ENCODE measurements at regions not wholly inside any gene's neighbourhood (a gene's known extent, or its start where the extent isn't known, plus 50 kb on each side); places are given as distances from the start of the nearest gene placed in this dataset.

DNA sequence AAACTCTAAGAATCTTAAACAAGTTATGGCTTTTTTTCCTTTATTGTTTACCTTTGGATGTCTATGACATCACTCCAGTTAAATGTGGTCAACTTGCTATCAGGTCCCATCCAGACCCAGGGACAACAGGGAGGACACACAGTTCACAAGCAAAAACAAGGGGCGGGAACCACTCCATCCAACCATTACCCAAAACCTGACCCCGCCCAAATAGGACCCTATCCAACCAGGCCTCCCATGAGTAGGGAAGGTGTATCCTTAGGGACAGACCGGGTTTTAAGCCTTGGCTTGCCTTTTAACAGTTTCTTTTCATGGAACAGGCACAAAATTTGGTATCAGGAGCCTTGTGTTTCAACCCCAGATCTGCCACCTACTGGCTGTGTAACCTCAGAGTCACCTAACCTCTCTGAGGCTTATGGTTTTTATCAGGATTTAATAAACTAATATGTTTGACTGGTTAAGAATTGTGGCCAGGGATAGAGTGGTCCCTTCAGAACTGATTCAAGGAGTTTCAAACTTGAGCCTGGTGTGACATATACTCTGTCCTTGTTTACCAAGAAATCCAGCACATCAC is 127.7 kb upstream of the RAD23B start:
- DNase-seq, result no peak
- Mint-ChIP-seq H3K36me3 (ENCODE audit: insufficient read depth in 2 of 2) (peaks cover 0 to 3% of the 10 kb centered on the region in 2 donors), H3K4me3 (no peak overlapping the region), H3K27me3 (ENCODE audit: low read depth) (peaks cover 10% of the 10 kb centered on the region), H3K9me3 (peaks cover 0 to 3% of the 10 kb centered on the region in 2 donors), H3K4me1 (ENCODE audit: low read depth) (no peaks in the 10 kb centered on the region), H3K27ac (no peak overlapping the region)
- no peak for ATAC-seq (replicated peaks in 1 of 2)

DNA sequence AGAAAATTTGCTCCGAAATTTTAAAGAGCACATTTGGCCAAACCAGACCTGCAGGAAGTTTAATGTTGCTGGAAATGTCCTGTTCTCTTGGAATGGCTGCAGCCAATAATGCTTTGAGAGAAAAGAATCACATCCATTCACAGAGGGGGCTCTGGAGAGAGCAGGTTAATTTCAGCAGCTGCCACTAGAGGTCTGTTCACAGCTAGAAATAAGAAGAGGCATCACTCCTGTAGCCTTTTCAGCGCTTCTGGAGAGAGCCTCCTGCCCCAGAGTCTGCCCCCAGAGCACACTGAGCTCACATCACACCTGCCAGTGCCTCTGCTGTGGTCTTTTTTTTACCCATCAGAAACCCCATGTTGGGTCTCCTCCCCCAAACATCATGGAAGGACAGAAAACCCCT is 124.8 kb upstream of the RAD23B start:
- ATAC-seq (replicated peaks in 1 of 2) (no peak), DNase-seq (no peak)
- Mint-ChIP-seq H3K4me1 (ENCODE audit: low read depth) (no peaks in the 10 kb centered on the region), H3K36me3 (ENCODE audit: insufficient read depth in 2 of 2) (no peaks in the 10 kb centered on the region), H3K4me3 (no peak overlapping the region), H3K9me3 (no peaks in the 10 kb centered on the region), H3K27ac (no peak overlapping the region), H3K27me3 (ENCODE audit: low read depth) (peaks cover 10% of the 10 kb centered on the region)

DNA sequence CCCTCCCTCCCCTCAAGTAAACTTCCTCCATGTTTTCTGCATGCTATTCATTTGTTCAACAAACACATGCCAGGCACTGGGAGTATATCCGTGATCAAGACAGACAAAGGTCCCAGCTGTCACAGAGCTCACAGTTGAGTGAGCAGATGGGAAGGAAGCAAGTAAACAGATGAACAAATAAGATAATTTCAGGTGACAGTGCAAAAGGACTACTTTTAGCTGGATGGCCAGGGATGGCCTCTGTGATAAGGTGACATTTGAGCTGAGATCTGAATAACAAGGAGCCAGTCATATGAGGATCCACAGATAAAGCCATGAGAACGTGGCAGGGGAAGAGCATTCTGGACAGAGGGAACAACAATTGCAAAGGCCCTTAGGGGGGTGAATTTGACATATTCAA is 121.7 kb upstream of the RAD23B start:
- H3K4me3 Mint-ChIP-seq, result no peak overlapping the region
- peaks cover 15% of the 10 kb centered on the region for H3K27me3 Mint-ChIP-seq (ENCODE audit: low read depth)
- DNase-seq (no peak), ATAC-seq (replicated peaks in 1 of 2) (no peak)
- no peaks in the 10 kb centered on the region for H3K36me3 Mint-ChIP-seq (ENCODE audit: insufficient read depth in 2 of 2)
- H3K9me3 Mint-ChIP-seq, result no peaks in the 10 kb centered on the region
- no peaks in the 10 kb centered on the region for H3K4me1 Mint-ChIP-seq (ENCODE audit: low read depth)
- H3K27ac Mint-ChIP-seq, result no peak overlapping the region

DNA sequence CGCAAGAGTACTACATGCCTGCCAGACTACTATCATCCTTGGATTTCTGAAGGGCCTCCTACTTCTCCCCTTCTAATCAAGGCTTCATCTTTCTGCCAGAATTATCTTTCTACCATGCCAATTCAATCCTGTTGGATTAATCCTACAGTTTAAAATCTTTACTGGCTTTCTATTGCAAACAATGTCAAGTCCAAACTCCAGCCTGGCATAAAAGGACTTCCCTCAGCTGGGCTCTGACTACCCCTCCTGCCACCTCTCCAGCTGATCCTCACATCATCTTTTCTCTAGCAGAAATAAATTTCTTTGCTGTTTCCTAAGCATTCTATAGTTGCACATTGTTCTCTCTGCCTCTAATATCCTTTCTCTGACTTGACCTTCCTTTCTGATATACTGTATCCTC is 119.7 kb upstream of the RAD23B start:
- no peaks in the 10 kb centered on the region for H3K4me1 Mint-ChIP-seq (ENCODE audit: low read depth)
- DNase-seq (no peak), ATAC-seq (replicated peaks in 1 of 2) (no peak)
- no peaks in the 10 kb centered on the region for H3K9me3 Mint-ChIP-seq
- H3K4me3 Mint-ChIP-seq, result no peak overlapping the region
- no peaks in the 10 kb centered on the region for H3K36me3 Mint-ChIP-seq (ENCODE audit: insufficient read depth in 2 of 2)
- no peak overlapping the region for H3K27ac Mint-ChIP-seq
- H3K27me3 Mint-ChIP-seq (ENCODE audit: low read depth), result peaks cover 6% of the 10 kb centered on the region

- H3K9me3 Mint-ChIP-seq, result no peaks in the 10 kb centered on the region
- DNase-seq (no peak), ATAC-seq (replicated peaks in 1 of 2) (no peak)
- no peak overlapping the region for H3K27ac Mint-ChIP-seq
- H3K4me1 Mint-ChIP-seq (ENCODE audit: low read depth), result peaks cover 29% of the 10 kb centered on the region
- H3K27me3 Mint-ChIP-seq (ENCODE audit: low read depth), result peaks cover 11% of the 10 kb centered on the region
- no peak overlapping the region for H3K4me3 Mint-ChIP-seq
- no peaks in the 10 kb centered on the region for H3K36me3 Mint-ChIP-seq (ENCODE audit: insufficient read depth in 2 of 2)
Observed at GRCh38 chr9:107169796-107170195, 113.3 kb upstream of the RAD23B start.

DNA sequence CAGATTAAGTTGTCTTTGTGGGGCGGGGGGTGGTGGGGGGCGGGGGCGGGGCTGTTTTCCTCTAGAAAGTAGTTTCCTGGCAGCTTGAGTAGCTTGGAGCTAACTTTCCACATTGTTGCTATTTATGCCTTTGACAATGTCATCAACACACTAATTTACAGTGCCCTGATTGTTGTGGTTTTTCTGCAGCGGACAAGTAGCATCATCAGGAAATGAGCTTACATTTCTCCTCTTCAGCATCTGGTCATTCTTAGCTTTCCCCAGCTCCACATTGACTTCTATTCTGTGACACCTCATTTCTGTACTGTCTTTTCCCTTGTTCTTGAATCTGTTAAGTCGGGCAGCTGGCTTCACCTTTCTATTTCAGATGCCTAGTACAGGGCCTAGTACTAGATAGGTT is 112.3 kb upstream of the RAD23B start:
- Mint-ChIP-seq H3K4me3 (no peak overlapping the region), H3K27ac (no peak overlapping the region), H3K36me3 (ENCODE audit: insufficient read depth in 2 of 2) (no peaks in the 10 kb centered on the region), H3K27me3 (ENCODE audit: low read depth) (peaks cover 11% of the 10 kb centered on the region), H3K4me1 (ENCODE audit: low read depth) (peaks cover 34% of the 10 kb centered on the region), H3K9me3 (no peaks in the 10 kb centered on the region)
- ATAC-seq (replicated peaks in 1 of 2), result no peak
- no peak for DNase-seq

DNA sequence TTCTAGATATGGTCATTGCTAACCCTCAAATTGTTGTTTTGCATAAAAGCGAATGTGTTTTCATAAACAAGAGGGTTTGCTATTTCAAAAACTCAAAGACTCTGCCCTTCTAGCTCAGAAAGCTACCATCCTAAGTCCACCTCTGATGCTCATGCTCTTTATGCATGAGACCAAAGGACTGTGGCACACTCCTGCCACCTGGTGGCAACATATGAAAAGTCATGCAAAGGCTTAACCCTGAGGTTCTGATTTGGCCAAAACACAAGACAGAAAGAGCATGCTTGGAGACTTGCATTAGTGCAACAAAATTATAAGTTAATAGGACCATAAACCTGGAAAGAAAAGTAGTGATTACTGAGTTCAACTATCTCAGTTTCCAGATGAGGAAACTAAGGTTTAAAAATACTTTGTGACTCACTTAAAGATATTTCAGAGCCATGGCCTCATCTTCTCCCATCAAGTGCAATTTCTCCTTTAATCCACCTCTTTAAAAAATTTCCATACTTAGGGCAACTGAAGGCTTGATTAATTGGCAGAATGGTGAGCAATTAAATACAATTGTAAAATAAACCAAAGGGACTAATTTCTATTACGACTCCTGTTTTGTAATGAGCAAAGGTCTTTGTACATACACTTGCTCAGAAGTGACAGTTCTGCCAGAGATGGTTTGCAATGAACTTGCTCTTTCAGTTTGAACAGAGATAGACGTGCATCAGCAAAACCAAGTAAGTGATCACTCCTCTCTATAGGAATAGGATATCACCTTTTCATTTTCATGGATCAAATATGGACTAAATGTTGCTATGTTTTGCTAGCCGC is 110.7 kb upstream of the RAD23B start:
- Mint-ChIP-seq H3K4me1 (ENCODE audit: low read depth) (peaks cover 34% of the 10 kb centered on the region), H3K27me3 (ENCODE audit: low read depth) (peaks cover 14% of the 10 kb centered on the region), H3K36me3 (ENCODE audit: insufficient read depth in 2 of 2) (no peaks in the 10 kb centered on the region), H3K4me3 (peak overlapping the region; percentile 12 to 74), H3K27ac (peak overlapping the region; percentile 43), H3K9me3 (no peaks in the 10 kb centered on the region)
- DNase-seq (peak; percentile 67 to 72), ATAC-seq (replicated peaks in 1 of 2) (peak; percentile 41 to 50)

GRCh38 chr9:107172979-107173347 is 110.1 kb upstream of the RAD23B start:
- Mint-ChIP-seq H3K9me3 (no peaks in the 10 kb centered on the region), H3K27me3 (ENCODE audit: low read depth) (peaks cover 19% of the 10 kb centered on the region), H3K4me1 (ENCODE audit: low read depth) (peaks cover 34% of the 10 kb centered on the region), H3K36me3 (ENCODE audit: insufficient read depth in 2 of 2) (no peaks in the 10 kb centered on the region), H3K4me3 (peak overlapping the region; percentile 12 to 74), H3K27ac (peak overlapping the region; percentile 43)
- peak; percentile 25 to 30 for DNase-seq
- peak; percentile 67 to 69 for ATAC-seq (replicated peaks in 1 of 2)

DNA sequence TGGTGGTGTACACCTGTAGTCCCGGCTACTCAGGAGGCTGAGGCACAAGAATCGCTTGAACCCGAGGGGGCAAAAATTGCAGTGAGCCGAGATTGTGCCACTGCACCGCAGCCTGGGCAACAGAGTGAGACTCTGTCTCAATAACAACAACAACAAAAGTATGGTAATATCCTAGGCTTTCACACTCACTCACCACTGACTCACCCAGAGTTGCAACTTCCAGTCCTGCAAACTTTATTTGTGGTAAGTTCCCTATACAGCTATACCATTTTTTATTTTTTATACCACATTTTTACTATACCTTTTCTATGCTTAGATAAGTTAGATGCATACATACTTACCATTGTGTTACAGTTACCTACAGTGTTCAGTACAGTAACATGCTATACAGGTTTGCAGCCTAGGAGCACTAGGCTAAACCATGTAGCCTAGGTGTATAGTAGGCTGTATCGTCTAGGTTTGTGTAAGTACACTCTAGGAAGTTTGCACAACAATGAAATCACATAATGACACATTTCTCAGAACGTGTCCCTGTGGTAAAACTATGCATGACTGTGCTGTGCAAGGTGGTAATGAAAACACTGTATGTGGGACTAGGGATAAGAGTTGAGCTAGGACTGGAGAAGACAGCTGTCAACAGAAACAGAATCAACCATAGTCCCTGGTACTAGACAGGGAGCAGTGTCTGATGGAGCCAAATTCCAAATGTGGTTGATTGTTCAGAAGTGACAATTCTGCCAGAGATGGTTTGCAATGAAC is 109.5 kb upstream of the RAD23B start:
- H3K36me3 Mint-ChIP-seq (ENCODE audit: insufficient read depth in 2 of 2), result no peaks in the 10 kb centered on the region
- ATAC-seq (replicated peaks in 1 of 2) (peak; percentile 77 to 78), DNase-seq (peak; percentile 19 to 24)
- H3K27ac Mint-ChIP-seq, result peak overlapping the region; percentile 95
- H3K4me3 Mint-ChIP-seq, result peak overlapping the region; percentile 44 to 74
- peaks cover 34% of the 10 kb centered on the region for H3K4me1 Mint-ChIP-seq (ENCODE audit: low read depth)
- no peaks in the 10 kb centered on the region for H3K9me3 Mint-ChIP-seq
- peaks cover 24% of the 10 kb centered on the region for H3K27me3 Mint-ChIP-seq (ENCODE audit: low read depth)

DNA sequence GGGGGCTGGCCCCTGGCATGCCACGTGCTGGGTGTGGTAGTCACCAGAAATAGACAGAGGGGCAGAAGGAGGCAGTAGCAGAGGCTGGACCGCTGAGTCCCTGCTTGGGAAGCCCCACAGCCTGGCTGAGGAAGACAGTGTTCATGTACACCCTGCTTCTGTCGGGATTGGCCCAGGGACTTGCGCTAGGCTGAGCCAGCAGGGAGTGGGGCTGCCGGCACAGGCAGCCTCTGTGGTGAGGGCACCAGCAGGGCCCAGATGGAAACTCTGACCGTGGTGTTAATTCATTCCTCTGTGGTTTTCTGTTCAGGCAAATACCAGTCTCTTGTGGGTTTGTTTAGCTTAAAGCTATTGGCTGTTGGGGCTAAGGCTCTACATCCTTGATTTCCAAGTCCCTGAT is 108.6 kb upstream of the RAD23B start:
- H3K4me1 Mint-ChIP-seq (ENCODE audit: low read depth), result peaks cover 34% of the 10 kb centered on the region

DNA sequence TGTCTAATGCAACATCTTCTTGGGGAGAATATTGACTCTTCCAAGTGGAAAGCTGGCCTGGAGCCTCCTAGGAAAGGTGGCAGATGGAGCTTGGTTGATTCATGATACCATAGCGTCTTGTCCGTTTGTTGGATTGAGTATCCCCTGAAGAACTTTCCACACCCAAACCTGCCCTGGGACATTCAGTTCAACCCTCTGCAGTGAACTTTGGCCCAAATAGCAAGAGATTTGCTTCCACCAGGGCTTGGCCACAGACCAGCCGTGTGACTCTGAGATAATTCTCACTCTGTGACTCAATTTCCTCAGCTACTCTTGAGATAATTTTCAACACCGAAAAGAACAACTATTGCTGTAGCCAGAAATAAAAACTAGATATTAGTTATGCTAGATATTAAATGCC is 108.0 kb upstream of the RAD23B start:
- Mint-ChIP-seq H3K36me3 (ENCODE audit: insufficient read depth in 2 of 2) (no peaks in the 10 kb centered on the region), H3K27ac (no peak overlapping the region), H3K27me3 (ENCODE audit: low read depth) (peaks cover 31% of the 10 kb centered on the region), H3K4me3 (no peak overlapping the region), H3K4me1 (ENCODE audit: low read depth) (peaks cover 34% of the 10 kb centered on the region), H3K9me3 (no peaks in the 10 kb centered on the region)
- DNase-seq, result no peak
- ATAC-seq (replicated peaks in 1 of 2), result no peak

More for the DNA sequence above, 108.6 kb upstream of the RAD23B start:
- no peak overlapping the region for H3K27ac Mint-ChIP-seq
- no peaks in the 10 kb centered on the region for H3K9me3 Mint-ChIP-seq
- peaks cover 27% of the 10 kb centered on the region for H3K27me3 Mint-ChIP-seq (ENCODE audit: low read depth)
- DNase-seq (peak; percentile 20 to 35), ATAC-seq (replicated peaks in 1 of 2) (peak; percentile 15 to 33)
- H3K36me3 Mint-ChIP-seq (ENCODE audit: insufficient read depth in 2 of 2), result no peaks in the 10 kb centered on the region
- H3K4me3 Mint-ChIP-seq, result peak overlapping the region in 1 of 2 donors; percentile 74

DNA sequence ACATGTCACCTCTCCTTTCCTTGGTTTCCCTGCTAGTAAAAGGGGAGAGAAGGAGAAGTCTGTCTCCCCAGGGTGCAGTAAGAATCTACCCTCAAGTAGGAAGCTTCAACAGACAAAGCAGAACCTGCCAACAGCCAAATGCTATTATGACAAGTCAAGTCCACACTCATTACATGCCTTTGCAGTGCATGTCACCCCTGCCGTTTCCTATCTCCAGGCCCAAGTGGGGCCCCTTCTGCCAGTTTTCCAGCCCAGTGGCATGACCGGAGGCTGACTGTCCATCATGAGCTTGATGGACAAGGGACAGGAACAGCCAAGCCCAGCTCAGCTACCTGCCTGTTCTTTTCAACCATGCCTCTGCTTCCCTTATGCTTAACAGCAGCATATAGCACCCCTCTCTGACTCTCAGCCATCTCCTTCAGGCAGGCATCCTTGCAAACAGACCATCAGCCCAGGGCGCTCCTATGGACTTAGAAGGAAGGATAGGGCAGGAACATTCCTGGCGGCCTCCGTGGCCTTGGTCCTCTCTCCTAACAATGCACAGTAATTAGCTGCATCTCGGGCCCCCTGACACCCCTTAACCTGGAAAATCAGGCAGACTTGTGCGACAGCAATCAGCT is 107.2 kb upstream of the RAD23B start:
- no peak for DNase-seq
- Mint-ChIP-seq H3K4me1 (ENCODE audit: low read depth) (peaks cover 34% of the 10 kb centered on the region), H3K27me3 (ENCODE audit: low read depth) (peaks cover 31% of the 10 kb centered on the region), H3K9me3 (no peaks in the 10 kb centered on the region), H3K4me3 (no peak overlapping the region), H3K36me3 (ENCODE audit: insufficient read depth in 2 of 2) (no peaks in the 10 kb centered on the region), H3K27ac (no peak overlapping the region)
- no peak for ATAC-seq (replicated peaks in 1 of 2)

All from activated T-cell treated with anti-CD3 and anti-CD28 coated beads, Interleukin-2, amount 50 U/mL, for 72 hours (primary cell).